ENCODE measurements at regions not wholly inside any gene's neighbourhood (a gene's known extent, or its start where the extent isn't known, plus 50 kb on each side); places are given as distances from the start of the nearest gene placed in this dataset.

DNA sequence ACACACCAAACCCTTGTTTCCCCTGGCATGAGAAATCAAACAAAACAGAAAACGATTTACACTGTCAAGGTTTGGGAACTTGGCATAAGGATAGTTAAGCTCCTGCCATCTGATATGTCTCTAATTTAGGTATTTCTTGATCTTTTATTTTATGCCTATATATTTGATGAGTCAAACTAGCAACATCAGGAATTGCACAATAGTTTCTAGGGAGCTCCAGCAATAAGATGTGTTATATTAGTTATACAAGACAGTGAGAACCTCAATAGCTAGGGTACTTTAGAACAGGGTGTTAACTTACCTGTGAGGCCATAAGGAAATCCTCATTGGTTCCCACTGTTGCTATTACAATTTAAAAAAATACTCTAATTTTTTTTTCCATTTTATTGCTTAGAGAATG lies 474.2 kb downstream of the GBA3 start:
- DNase-seq (ENCODE audit: low read depth), result no peak

- DNase-seq (ENCODE audit: low read depth), result no peak
These were observed 473.7 kb downstream of the GBA3 start for GRCh38 chr4:23166407-23166806.

DNA sequence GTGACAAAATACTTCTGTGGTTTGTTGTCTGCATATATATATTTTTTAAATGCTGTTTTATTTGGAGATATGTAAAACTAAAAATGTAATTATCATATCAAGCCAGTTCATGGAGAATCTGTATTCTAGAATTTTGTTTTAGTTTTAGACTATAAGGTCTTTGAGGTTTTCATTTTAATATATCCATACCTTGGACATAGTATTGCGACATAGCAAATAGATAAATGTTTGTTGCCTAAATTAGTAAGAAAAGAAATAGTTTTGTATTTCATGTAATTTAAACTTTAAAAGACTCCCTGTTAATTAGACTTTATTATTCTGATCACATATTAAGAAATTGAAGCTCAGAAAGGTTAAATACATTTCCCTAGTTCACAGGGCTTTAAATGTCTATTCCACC lies 472.9 kb downstream of the GBA3 start:
- DNase-seq (ENCODE audit: low read depth), result no peak

- DNase-seq (ENCODE audit: low read depth), result no peak
These were observed 471.1 kb downstream of the GBA3 start for GRCh38 chr4:23163647-23164436.

GRCh38 chr4:23162275-23162674 lies 469.5 kb downstream of the GBA3 start:
- no peak for DNase-seq (ENCODE audit: low read depth)

DNA sequence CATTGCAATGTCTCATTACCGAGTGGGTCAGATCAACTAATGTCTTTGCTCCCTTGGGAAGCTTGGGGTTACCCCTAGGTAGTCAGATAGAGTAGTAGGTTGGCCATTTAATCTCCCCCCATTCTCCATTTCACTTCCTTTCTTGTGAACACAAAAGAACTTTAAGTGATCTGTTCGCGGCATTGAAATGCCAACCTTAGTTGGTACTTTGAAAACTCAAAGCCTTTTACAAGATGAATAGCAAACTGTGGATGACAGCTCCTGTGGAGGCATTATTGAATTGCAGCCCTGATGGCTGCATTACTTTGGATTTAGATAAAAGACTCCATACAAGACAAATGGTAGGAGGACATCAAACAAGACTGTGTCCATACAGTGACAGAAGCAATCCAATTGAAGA lies 469.1 kb downstream of the GBA3 start:
- DNase-seq (ENCODE audit: low read depth), result no peak

GRCh38 chr4:23153076-23153475 lies 460.3 kb downstream of the GBA3 start:
- no peak for DNase-seq (ENCODE audit: low read depth)

GRCh38 chr4:23149815-23150214 lies 457.1 kb downstream of the GBA3 start:
- no peak for DNase-seq (ENCODE audit: low read depth)

- DNase-seq (ENCODE audit: low read depth), result no peak
These were observed 452.0 kb downstream of the GBA3 start for GRCh38 chr4:23144707-23145106.

DNA sequence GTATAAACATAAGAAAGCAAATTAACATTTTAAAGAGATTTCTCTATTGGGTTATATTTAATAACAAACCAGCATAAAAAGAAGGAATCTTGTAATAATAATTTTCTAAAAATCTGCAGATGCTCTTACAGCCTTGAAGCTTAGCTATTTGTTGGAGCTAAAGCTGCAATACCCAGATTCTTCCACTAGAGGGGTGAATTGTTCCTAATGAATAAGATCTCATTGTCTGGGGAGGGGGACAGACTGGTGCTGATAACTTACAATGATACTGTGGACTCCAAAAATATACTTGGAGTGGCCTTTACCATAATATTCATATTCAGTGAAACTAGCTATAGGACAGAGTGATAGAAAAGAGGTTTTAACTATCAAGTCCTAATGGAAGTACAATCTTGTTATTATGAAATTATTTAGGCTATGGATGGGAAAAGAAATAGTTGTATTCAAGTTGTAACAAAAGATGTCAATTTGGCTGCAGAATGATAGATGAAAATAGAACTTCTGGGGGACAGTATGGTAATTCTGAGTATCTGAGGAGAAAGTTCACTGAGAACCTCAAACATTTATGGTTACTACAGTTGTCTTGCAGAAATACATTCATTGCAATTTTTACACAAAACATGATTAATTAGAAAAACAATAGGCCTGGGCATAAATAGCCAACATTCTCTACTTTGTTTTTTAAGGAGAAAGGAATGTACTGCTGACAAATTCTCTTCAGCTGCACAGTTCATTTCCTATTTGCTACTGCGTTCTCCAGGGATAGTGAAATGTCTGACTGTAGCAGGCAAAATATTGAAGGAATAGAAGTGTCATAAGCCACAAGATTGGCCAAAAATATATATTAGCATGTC lies 443.3 kb downstream of the GBA3 start:
- DNase-seq (ENCODE audit: low read depth), result no peak

GRCh38 chr4:23134331-23134730 lies 441.6 kb downstream of the GBA3 start:
- DNase-seq (ENCODE audit: low read depth), result no peak

GRCh38 chr4:23130845-23131244 lies 438.1 kb downstream of the GBA3 start:
- no peak for DNase-seq (ENCODE audit: low read depth)

GRCh38 chr4:23125118-23125517 lies 432.4 kb downstream of the GBA3 start:
- no peak for DNase-seq (ENCODE audit: low read depth)

DNA sequence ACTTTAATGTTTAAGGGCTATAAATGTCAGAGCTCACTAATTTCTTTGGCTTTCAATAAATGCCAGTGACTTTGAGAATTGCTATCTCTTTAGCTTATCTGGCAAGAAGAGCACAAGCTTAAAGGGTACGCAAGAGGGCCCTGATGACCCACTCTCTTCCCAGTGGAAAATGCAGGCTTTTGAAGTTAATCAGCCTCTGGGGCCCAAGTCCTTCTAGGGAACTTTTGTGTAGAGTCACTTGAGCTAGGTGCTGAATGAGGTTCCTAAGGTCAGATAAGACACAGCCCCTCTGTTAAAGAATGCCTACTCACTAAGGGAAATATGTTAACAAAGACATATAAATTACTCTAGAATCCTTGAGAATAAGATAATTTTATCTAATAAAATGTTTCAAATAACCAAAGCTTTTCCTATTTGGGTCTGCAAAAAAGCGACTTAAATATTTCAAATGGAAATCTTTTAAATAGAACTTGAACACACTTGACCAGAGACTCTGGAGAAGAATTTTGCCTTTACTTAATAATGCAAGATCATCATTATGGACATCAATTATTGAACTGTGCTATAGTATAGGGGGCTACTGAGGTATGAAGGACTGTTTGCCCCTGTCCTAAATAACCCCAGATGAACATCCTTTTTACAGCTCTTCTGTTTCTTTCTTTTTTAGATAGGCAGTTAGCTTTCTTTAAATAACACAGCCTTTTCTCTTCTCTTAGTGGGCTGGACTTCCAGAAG lies 430.1 kb downstream of the GBA3 start:
- DNase-seq (ENCODE audit: low read depth), result no peak

DNA sequence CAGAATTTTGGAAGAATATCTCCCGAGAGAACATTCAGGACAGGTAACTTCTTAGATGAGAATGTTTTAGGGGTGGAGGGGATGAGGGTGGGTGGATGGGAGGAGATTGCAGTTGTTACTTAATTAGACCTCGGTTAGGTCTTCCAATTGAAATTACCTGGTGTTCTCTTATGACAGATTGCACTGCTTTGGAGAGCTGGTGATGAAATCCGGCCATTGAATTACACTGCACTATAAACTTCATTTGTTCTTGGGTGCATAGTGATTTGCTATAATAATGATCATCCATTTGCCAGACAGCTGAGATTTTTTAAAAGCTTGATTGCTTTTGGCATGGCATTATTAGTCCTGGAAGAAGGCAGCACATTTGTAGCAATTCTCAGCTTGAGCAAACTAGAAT lies 427.6 kb downstream of the GBA3 start:
- DNase-seq (ENCODE audit: low read depth), result no peak

DNA sequence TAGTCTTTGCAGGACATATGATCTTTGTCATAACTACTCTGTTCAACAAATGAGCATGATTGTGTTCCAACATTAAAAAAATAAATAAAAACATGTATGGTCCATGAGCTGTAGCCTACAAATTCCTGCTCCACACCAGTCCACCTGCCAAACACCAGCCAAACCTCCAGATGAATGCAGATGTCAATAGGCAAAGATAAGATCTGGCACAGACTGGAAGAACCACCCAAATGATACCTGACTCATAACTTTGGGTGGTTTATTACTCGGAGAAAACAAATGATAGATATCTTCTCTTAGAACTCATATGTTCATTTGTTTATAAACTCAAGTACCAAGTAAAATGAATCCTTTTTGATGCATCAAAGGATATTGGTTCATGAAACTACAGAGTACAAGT lies 425.1 kb downstream of the GBA3 start:
- no peak for DNase-seq (ENCODE audit: low read depth)

DNA sequence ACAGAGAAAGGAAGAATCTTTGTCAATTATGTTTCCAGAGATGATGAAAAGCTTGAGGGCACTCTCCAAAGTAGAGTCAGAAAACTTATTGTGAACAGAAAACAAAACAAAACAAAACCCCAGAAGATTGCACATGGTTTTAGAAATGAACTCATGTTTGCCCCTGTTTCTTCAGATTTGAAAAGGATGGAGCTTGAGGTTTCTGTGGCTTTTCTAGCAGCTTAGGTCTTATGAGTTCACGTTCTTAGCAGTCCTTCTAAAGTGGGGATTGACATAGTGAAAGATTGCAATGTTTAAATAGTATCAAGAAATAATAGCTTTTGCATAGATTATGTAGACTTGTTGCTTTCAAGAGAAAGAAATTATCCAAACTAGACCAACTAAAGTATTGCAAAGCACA lies 421.8 kb downstream of the GBA3 start:
- DNase-seq (ENCODE audit: low read depth), result no peak

DNA sequence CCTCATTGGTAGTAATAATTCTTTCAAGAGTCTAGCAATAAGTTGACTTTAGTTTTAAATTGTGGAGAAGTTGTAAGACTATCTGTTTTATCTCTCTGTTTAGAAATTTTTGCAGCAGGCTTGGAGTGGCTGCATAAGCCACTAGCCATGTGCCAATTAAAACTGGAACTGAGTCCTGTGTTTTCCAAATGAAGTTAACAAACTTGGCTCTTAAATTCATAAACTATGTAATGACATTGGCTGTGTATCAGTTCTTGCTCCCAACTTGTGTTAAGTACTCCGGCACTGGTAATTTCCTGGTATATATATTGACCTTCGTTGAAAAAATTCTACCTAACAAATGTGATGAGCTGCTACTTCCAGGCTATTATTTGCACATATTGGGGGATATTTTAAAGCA lies 420.4 kb downstream of the GBA3 start:
- no peak for DNase-seq (ENCODE audit: low read depth)

GRCh38 chr4:23106516-23106915 lies 413.8 kb downstream of the GBA3 start:
- no peak for DNase-seq (ENCODE audit: low read depth)

DNA sequence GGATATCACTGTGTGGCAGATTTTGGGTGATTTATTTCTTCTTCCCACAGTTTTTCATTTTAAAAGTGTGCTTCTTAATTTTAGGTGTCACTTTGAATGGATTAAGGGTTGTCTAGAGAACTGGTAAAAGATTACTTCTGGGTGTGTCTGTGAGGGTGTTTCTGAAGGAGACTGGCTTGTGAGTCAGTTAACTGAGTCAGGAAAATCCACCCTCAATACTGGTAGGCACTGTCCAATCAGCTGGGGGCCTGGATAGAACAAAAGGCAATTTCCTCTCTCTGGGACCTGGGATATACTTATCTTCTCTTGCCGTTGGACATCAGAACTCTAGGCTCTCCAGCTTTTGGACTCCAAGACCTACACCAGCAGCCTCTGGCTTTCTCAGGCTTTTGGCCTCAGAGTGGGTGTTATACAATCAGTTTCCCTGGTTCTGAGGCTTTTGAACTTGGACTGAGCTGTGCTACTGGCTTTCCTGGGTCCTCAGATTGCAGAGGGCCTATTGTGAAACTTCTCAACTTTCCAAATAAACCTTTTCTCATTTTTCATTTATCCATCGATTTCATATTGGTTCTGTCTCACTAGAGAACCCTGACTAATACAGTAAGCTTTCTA lies 413.1 kb downstream of the GBA3 start:
- DNase-seq (ENCODE audit: low read depth), result no peak

GRCh38 chr4:23097251-23097650 lies 404.5 kb downstream of the GBA3 start:
- DNase-seq (ENCODE audit: low read depth), result no peak

DNA sequence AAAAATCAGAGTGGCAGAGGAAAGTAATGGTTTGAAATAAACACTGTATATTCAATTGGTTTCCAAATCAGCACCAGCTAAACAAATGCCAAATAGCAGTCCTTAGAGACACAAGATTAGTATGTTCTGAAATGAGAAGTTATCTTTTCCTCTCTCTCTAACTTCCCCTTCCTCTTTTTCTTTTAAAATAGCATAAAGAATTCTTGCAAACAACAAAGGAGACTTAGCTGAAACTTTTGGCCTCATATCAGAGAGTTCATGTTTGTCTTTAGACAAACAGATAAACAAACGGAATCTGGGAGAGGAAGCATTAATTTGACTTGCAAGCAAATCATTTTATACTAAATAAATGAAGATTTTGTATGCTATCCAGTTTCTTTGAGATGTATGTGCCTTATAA lies 399.0 kb downstream of the GBA3 start:
- DNase-seq (ENCODE audit: low read depth), result no peak

GRCh38 chr4:23085249-23085568 lies 392.5 kb downstream of the GBA3 start:
- no peak for DNase-seq (ENCODE audit: low read depth)

All from activated T-cell treated with anti-CD3 and anti-CD28 coated beads for 1 hour (primary cell).